ACHN (cell line): ENCODE measurements at regions not wholly inside any gene's neighbourhood (a gene's known extent, or its start where the extent isn't known, plus 50 kb on each side); places are given as distances from the start of the nearest gene placed in this dataset.
"Not testable (repeated sequence)": the region's sequence is repeated elsewhere in the genome, so short reads cannot be mapped to it uniquely, and the experiment has no call there.

Source experiments
- DNase-seq: peaks from one replicate; pipeline ENCODE4 v3.0.0-alpha.2; 2015
- in situ Hi-C: cut with HindIII; loops from 2 replicates; pipeline ENCODE4 v1.10.0; 2017; ENCODE audit warnings: low sequenced_read_pairs, low pct_ligation_motif_present, low pct_unique_long_range_greater_than_20kb

- in situ Hi-C loops = no loop called here
- DNase-seq = no peak
Observed at GRCh38 chr5:83001796-83002381, 75.3 kb downstream of the TMEM167A start.

GRCh38 chr5:83000922-83001321, 76.3 kb downstream of the TMEM167A start:
- DNase-seq = no peak
- in situ Hi-C loops = no loop called here

GRCh38 chr5:83000428-83000827, 76.8 kb downstream of the TMEM167A start:
- in situ Hi-C loops = no loop called here
- peak; percentile 33 for DNase-seq

- in situ Hi-C loops = no loop called here
Observed at GRCh38 chr5:82993416-82993815, 83.8 kb downstream of the TMEM167A start.

GRCh38 chr5:82992646-82993045, 84.5 kb downstream of the TMEM167A start:
- DNase-seq = no peak
- in situ Hi-C loops = no loop called here

More at GRCh38 chr5:82993416-82993815, 83.8 kb downstream of the TMEM167A start:
- DNase-seq = no peak

GRCh38 chr5:82991678-82992323, 85.4 kb downstream of the TMEM167A start:
- in situ Hi-C loops = no loop called here
- no peak for DNase-seq

- DNase-seq = no peak
- in situ Hi-C loops = no loop called here
Observed at GRCh38 chr5:82991059-82991458, 86.1 kb downstream of the TMEM167A start.

- in situ Hi-C loops = no loop called here
- no peak for DNase-seq
Observed at GRCh38 chr5:82987188-82987587, 90.0 kb downstream of the TMEM167A start.

GRCh38 chr5:82986404-82986803, 90.8 kb downstream of the TMEM167A start:
- in situ Hi-C loops = no loop called here
- DNase-seq = no peak

GRCh38 chr5:82985763-82986162, 91.4 kb downstream of the TMEM167A start:
- no peak for DNase-seq
- in situ Hi-C loops = no loop called here

GRCh38 chr5:82984786-82985735, 92.1 kb downstream of the TMEM167A start:
- in situ Hi-C loops = no loop called here
- DNase-seq = no peak

GRCh38 chr5:82982846-82983245, 94.3 kb downstream of the TMEM167A start:
- DNase-seq = no peak
- in situ Hi-C loops = no loop called here

GRCh38 chr5:82976887-82977286, 100.3 kb downstream of the TMEM167A start:
- peak; percentile 59 for DNase-seq
- in situ Hi-C loops = not testable (repeated sequence)

GRCh38 chr5:82975812-82976211, 101.4 kb downstream of the TMEM167A start:
- DNase-seq = no peak
- in situ Hi-C loops = no loop called here

- in situ Hi-C loops = no loop called here
- DNase-seq = peak; percentile 5
Observed at GRCh38 chr5:82975396-82975795, 101.8 kb downstream of the TMEM167A start.

- in situ Hi-C loops = not testable (repeated sequence)
Observed at GRCh38 chr5:82974346-82974745, 102.8 kb downstream of the TMEM167A start.

GRCh38 chr5:82971901-82972300, 105.3 kb downstream of the TMEM167A start:
- in situ Hi-C loops = no loop called here
- DNase-seq = no peak

More at GRCh38 chr5:82974346-82974745, 102.8 kb downstream of the TMEM167A start:
- not testable (repeated sequence) for DNase-seq

- DNase-seq, in situ Hi-C loops: not testable (repeated sequence)
Observed at GRCh38 chr5:82971034-82971806, 106.0 kb downstream of the TMEM167A start.
